Caco-2 (cell line): ENCODE measurements at regions not wholly inside any gene's neighbourhood (a gene's known extent, or its start where the extent isn't known, plus 50 kb on each side); places are given as distances from the start of the nearest gene placed in this dataset.

ENCODE experiments used
- BruUV-seq: library from RNA; stranded (reverse); fragments of 400-500 nt; replicated peaks from 2 replicates; lab custom pipeline; 2021; lab: Mats Ljungman, UMichigan
- CTCF ChIA-PET: fragments of 300-600 bp; sonication (Branson Sonifier 250); formaldehyde crosslinking; loops from one replicate; lab custom pipeline; 2022; ENCODE audit warnings: antibody characterized with exemption; lab: Charles Lee
- POLR2A ChIA-PET: fragments of 300-600 bp; sonication (Branson Sonifier 250); formaldehyde crosslinking; loops from one replicate; lab custom pipeline; 2022; ENCODE audit warnings: antibody characterized with exemption; lab: Charles Lee
- DNase-seq, 2 experiments: peaks; one replicate each; pipeline versions ENCODE4 v3.0.0 to v3.0.0-alpha.2; 2020 to 2022
- H3K27me3 ChIP-seq: replicated peaks from 2 replicates; pipeline ENCODE4 v1.6.0; 2011; ENCODE audit warnings: low read length; ENCODE audit not compliant: control insufficient read depth, insufficient read depth
- H3K36me3 ChIP-seq: 2 replicates; pipeline ENCODE4 v1.5.1; 2011; ENCODE audit warnings: low read length; ENCODE audit not compliant: control insufficient read depth, insufficient read depth
- H3K4me1 ChIP-seq: fragments of 250-450 bp; sonication (Bioruptor Pico); 2 replicates; pipeline ENCODE4 v1.5.1; 2020; ENCODE audit warnings: mild to moderate bottlenecking
- H3K4me3 ChIP-seq: 2 replicates; pipeline ENCODE4 v1.5.1; 2011; ENCODE audit warnings: low read depth, mild to moderate bottlenecking, control low read depth, low read length
- H3K9me3 ChIP-seq: fragments of 250-450 bp; sonication (Bioruptor Pico); 2 replicates; pipeline ENCODE4 v1.5.1; 2020; ENCODE audit warnings: mild to moderate bottlenecking, moderate library complexity
- H3K27ac Mint-ChIP-seq: one replicate; pipeline ENCODE4 v1.8.0; 2022; ENCODE audit warnings: mixed read lengths; ENCODE audit not compliant: unreplicated experiment
- H3K27me3 Mint-ChIP-seq: one replicate; pipeline ENCODE4 v1.8.0; 2022; ENCODE audit warnings: mixed read lengths; ENCODE audit not compliant: insufficient read depth, unreplicated experiment
- H3K36me3 Mint-ChIP-seq: one replicate; pipeline ENCODE4 v1.8.0; 2022; ENCODE audit warnings: mild to moderate bottlenecking, mixed read lengths; ENCODE audit not compliant: insufficient read depth, unreplicated experiment
- H3K4me1 Mint-ChIP-seq: one replicate; pipeline ENCODE4 v1.8.0; 2022; ENCODE audit warnings: low read depth, mixed read lengths; ENCODE audit not compliant: unreplicated experiment
- H3K4me3 Mint-ChIP-seq: one replicate; pipeline ENCODE4 v1.8.0; 2022; ENCODE audit warnings: mild to moderate bottlenecking, moderate library complexity, mixed read lengths; ENCODE audit not compliant: unreplicated experiment
- H3K9me3 Mint-ChIP-seq: one replicate; pipeline ENCODE4 v1.8.0; 2022; ENCODE audit warnings: mixed read lengths; ENCODE audit not compliant: unreplicated experiment
- CTCF ChIP-seq, 2 experiments: fragments of 200-600 bp in 1 of 2; IDR thresholded peaks; 1 replicate in 1 of 2; 2 replicates in 1 of 2; pipeline versions ENCODE4 v1.5.1 to v1.8.0; 2011 to 2022; ENCODE audit warnings: antibody characterized with exemption in 1 of 2, control low read depth in 1 of 2, inconsistent platforms in 1 of 2, low read depth in 1 of 2, low read length in 1 of 2, mild to moderate bottlenecking in 1 of 2, moderate library complexity in 1 of 2; ENCODE audit not compliant: insufficient read depth in 1 of 2, severe bottlenecking in 1 of 2, unreplicated experiment in 1 of 2
- intact Hi-C: fragments of 100-400 bp; cut with micrococcal nuclease; formaldehyde crosslinking; loops from one replicate; pipeline ENCODE4 v1.10.0; 2022; ENCODE audit not compliant: unreplicated experiment

- DNase-seq: no peak
- Mint-ChIP-seq H3K36me3 (no peaks in the 10 kb centered on the region), H3K4me1 (peaks cover 7% of the 10 kb centered on the region), H3K9me3 (no peaks in the 10 kb centered on the region), H3K27me3 (peaks cover 27% of the 10 kb centered on the region), H3K27ac (no peak overlapping the region), H3K4me3 (no peak overlapping the region)
- TF ChIP-seq CTCF (IDR thresholded peaks at IDR 0.05; ENCODE audit: insufficient read depth in 1 of 2, low read depth in 1 of 2, low read length in 1 of 2, severe bottlenecking in 1 of 2, unreplicated experiment in 1 of 2): no peak
- Histone ChIP-seq H3K36me3 (no peaks in the 10 kb centered on the region), H3K4me3 (no peak overlapping the region), H3K4me1 (peaks cover 4% of the 10 kb centered on the region; the same call in 1 of the 2 replicates), H3K27me3 (no peaks in the 10 kb centered on the region; the same call in 1 of the 2 replicates), H3K9me3 (no peaks in the 10 kb centered on the region)
- POLR2A ChIA-PET: no interaction called here
- CTCF ChIA-PET: no interaction called here
- BruUV-seq: no TSS peak
- intact Hi-C loops: no loop called here
Measured at GRCh38 chr5:61821561-61821960, 484.4 kb upstream of the KIF2A start.

GRCh38 chr5:61822584-61822983, 483.4 kb upstream of the KIF2A start:
- H3K4me3 ChIP-seq: no peak overlapping the region
- H3K36me3 ChIP-seq: no peaks in the 10 kb centered on the region
- ChIA-PET POLR2A (no interaction called here), CTCF (interaction anchor here (1.8 kb wide), 1 partner anchor 54 kb away, joined by 4 read pairs; no protein-coding TSS in a partner anchor)
- no peak for TF ChIP-seq CTCF (IDR thresholded peaks at IDR 0.05; ENCODE audit: insufficient read depth in 1 of 2, low read depth in 1 of 2, low read length in 1 of 2, severe bottlenecking in 1 of 2, unreplicated experiment in 1 of 2)
- no peaks in the 10 kb centered on the region for H3K9me3 ChIP-seq
- no peaks in the 10 kb centered on the region for H3K36me3 Mint-ChIP-seq
- no TSS peak for BruUV-seq
- peaks cover 27% of the 10 kb centered on the region for H3K27me3 Mint-ChIP-seq
- no peaks in the 10 kb centered on the region for H3K4me1 ChIP-seq
- no peaks in the 10 kb centered on the region for H3K9me3 Mint-ChIP-seq
- H3K4me1 Mint-ChIP-seq: peaks cover under 1% of the 10 kb centered on the region
- H3K27ac Mint-ChIP-seq: no peak overlapping the region
- H3K27me3 ChIP-seq: no peaks in the 10 kb centered on the region; the same call in 1 of the 2 replicates
- no peak for DNase-seq
- H3K4me3 Mint-ChIP-seq: no peak overlapping the region
- intact Hi-C loops: no loop called here

- BruUV-seq: no TSS peak
- Mint-ChIP-seq H3K9me3 (no peaks in the 10 kb centered on the region), H3K27me3 (peaks cover 27% of the 10 kb centered on the region), H3K4me1 (no peaks in the 10 kb centered on the region), H3K27ac (no peak overlapping the region), H3K4me3 (no peak overlapping the region), H3K36me3 (no peaks in the 10 kb centered on the region)
- Histone ChIP-seq H3K9me3 (no peaks in the 10 kb centered on the region), H3K4me1 (no peaks in the 10 kb centered on the region), H3K4me3 (no peak overlapping the region), H3K27me3 (no peaks in the 10 kb centered on the region; the same call in 1 of the 2 replicates), H3K36me3 (no peaks in the 10 kb centered on the region)
- no peak for DNase-seq
- ChIA-PET CTCF (interaction anchor here (1.8 kb wide), 1 partner anchor 55 kb away, joined by 4 read pairs; no protein-coding TSS in a partner anchor), POLR2A (no interaction called here)
- intact Hi-C loops: no loop called here
- no peak for TF ChIP-seq CTCF (IDR thresholded peaks at IDR 0.05; ENCODE audit: insufficient read depth in 1 of 2, low read depth in 1 of 2, low read length in 1 of 2, severe bottlenecking in 1 of 2, unreplicated experiment in 1 of 2)
Measured at GRCh38 chr5:61823065-61823464, 482.9 kb upstream of the KIF2A start.
